PC-3 (cell line): ENCODE measurements at regions not wholly inside any gene's neighbourhood (a gene's known extent, or its start where the extent isn't known, plus 50 kb on each side); places are given as distances from the start of the nearest gene placed in this dataset.

Source experiments
- ATAC-seq: fragments of 200-7000 bp; cut with Tn5 transposase; 2 replicates; pipeline ENCODE4 v1.9.1; 2020; ENCODE audit warnings: mild to moderate bottlenecking, moderate library complexity
- BruUV-seq: library from RNA; stranded (reverse); fragments of 400-500 nt; replicated peaks from 2 replicates; lab custom pipeline; 2021; lab: Mats Ljungman, UMichigan
- CTCF ChIA-PET: fragments of 300-600 bp; sonication (Branson Sonifier 250); formaldehyde crosslinking; loops from one replicate; lab custom pipeline; 2022; ENCODE audit warnings: antibody characterized with exemption; lab: Charles Lee
- POLR2A ChIA-PET: fragments of 300-600 bp; sonication (Branson Sonifier 250); formaldehyde crosslinking; loops from one replicate; lab custom pipeline; 2022; ENCODE audit warnings: antibody characterized with exemption; ENCODE audit not compliant: unreplicated experiment; lab: Charles Lee
- DNase-seq: peaks from one replicate; pipeline ENCODE4 v3.0.0-alpha.2; 2015
- H2AFZ ChIP-seq: fragments of 300-600 bp; sonication (generic); 2 replicates; pipeline ENCODE4 v1.6.0; 2016; ENCODE audit warnings: antibody characterized with exemption, low read length
- H3F3A ChIP-seq: fragments of 300-600 bp; sonication (generic); one replicate; pipeline ENCODE4 v1.6.0; 2017; ENCODE audit warnings: antibody characterized with exemption, low read length, control low read depth, mild to moderate bottlenecking; ENCODE audit not compliant: unreplicated experiment
- H3K27ac ChIP-seq: fragments of 300-600 bp; sonication (generic); 2 replicates; pipeline ENCODE4 v1.5.1; 2016; ENCODE audit warnings: mild to moderate bottlenecking, low read length
- H3K27me3 ChIP-seq: fragments of 300-600 bp; sonication (generic); 2 replicates; pipeline ENCODE4 v1.6.1; 2016; ENCODE audit warnings: low read length, mixed read lengths
- H3K36me3 ChIP-seq: fragments of 300-600 bp; sonication (generic); 2 replicates; pipeline ENCODE4 v1.6.1; 2016; ENCODE audit warnings: low read depth, mixed run types, low read length, mixed read lengths
- H3K4me1 ChIP-seq: fragments of 300-600 bp; sonication (generic); 2 replicates; pipeline ENCODE4 v1.5.1; 2016; ENCODE audit warnings: low read length; ENCODE audit not compliant: insufficient read depth
- H3K4me2 ChIP-seq: fragments of 300-600 bp; sonication (generic); 2 replicates; pipeline ENCODE4 v1.6.0; 2016; ENCODE audit warnings: low read length
- H3K4me3 ChIP-seq: fragments of 300-600 bp; sonication (generic); 2 replicates; pipeline ENCODE4 v1.5.1; 2016; ENCODE audit warnings: mild to moderate bottlenecking, low read length, mixed read lengths
- H3K79me2 ChIP-seq: fragments of 300-600 bp; sonication (generic); 2 replicates; pipeline ENCODE4 v1.6.1; 2017; ENCODE audit warnings: low read length, mixed read lengths
- H3K9ac ChIP-seq: fragments of 300-600 bp; sonication (generic); 2 replicates; pipeline ENCODE4 v1.6.0; 2016; ENCODE audit warnings: mild to moderate bottlenecking, low read length
- H3K9me2 ChIP-seq: fragments of 300-600 bp; sonication (generic); replicated peaks from 2 replicates; pipeline ENCODE4 v1.6.1; 2016; ENCODE audit warnings: mixed run types, low read length, mixed read lengths
- H3K9me3 ChIP-seq: fragments of 300-600 bp; sonication (generic); 2 replicates; pipeline ENCODE4 v1.6.1; 2016; ENCODE audit warnings: low read length, mixed read lengths
- H4K20me1 ChIP-seq: fragments of 300-600 bp; sonication (generic); 2 replicates; pipeline ENCODE4 v1.6.1; 2016; ENCODE audit warnings: low read length, mixed read lengths
- EZH2 ChIP-seq: fragments of 300-600 bp; sonication (generic); IDR thresholded peaks from one replicate; pipeline ENCODE4 v1.6.1; 2017; ENCODE audit warnings: antibody characterized with exemption, mild to moderate bottlenecking, low read length; ENCODE audit not compliant: unreplicated experiment
- EZH2phosphoT487 ChIP-seq: fragments of 300-600 bp; sonication (generic); IDR thresholded peaks from 2 replicates; pipeline ENCODE4 v1.6.1; 2018; ENCODE audit warnings: mild to moderate bottlenecking, antibody characterized with exemption, low read length, borderline replicate concordance
- intact Hi-C: fragments of 100-400 bp; cut with micrococcal nuclease; formaldehyde crosslinking; loops from 2 replicates; pipeline ENCODE4 v1.9.0; 2023
- TF ChIP-seq, protein P1 (sequence below): fragments of 300-600 bp; sonication (generic); conservative IDR thresholded peaks from 2 replicates; pipeline ENCODE4 v1.5.1; 2017; ENCODE audit warnings: antibody characterized with exemption, low read depth, mild to moderate bottlenecking, low read length

DNA sequence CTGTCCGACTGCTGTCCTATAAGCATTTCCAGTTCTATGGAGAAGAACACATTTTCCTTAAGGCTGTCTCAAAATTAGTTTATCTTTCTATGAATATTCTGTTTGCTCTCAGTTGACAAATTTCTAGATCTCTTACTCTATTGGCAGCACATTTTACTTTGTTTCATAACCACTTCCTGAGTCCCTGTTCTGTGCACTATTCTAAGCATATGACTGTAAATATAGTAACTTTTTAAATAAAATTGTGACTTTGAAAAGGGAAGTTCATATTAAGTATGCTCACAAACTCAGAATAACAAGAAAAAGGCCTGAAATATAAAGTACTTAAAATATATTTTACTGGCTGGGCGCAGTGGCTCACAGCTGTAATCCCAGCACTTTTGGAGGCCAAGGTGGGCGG lies 56.5 kb upstream of the HTR2A start:
- DNase-seq (peak; percentile 25), ATAC-seq (no peak)
- H3K9me3 ChIP-seq, result no peaks in the 10 kb centered on the region
- no peaks in the 10 kb centered on the region for H3K36me3 ChIP-seq
- H3K27ac ChIP-seq, result peak overlapping the region; percentile 1; the same call in 1 of the 2 replicates
- H4K20me1 ChIP-seq, result no peaks in the 10 kb centered on the region
- no peaks in the 10 kb centered on the region for H3K79me2 ChIP-seq
- no peaks in the 10 kb centered on the region for H3K9me2 ChIP-seq
- H3K9ac ChIP-seq, result no peak overlapping the region
- peaks cover 39% of the 10 kb centered on the region for H3K4me1 ChIP-seq
- no peaks in the 10 kb centered on the region for H3K27me3 ChIP-seq
- intact Hi-C loops, result loop anchor here (5.0 kb wide), 3 partner anchors 46 to 334 kb away; no protein-coding TSS in a partner anchor
- BruUV-seq, result no TSS peak
- H3K4me3 ChIP-seq, result no peak overlapping the region
- TF ChIP-seq, protein P1, sequence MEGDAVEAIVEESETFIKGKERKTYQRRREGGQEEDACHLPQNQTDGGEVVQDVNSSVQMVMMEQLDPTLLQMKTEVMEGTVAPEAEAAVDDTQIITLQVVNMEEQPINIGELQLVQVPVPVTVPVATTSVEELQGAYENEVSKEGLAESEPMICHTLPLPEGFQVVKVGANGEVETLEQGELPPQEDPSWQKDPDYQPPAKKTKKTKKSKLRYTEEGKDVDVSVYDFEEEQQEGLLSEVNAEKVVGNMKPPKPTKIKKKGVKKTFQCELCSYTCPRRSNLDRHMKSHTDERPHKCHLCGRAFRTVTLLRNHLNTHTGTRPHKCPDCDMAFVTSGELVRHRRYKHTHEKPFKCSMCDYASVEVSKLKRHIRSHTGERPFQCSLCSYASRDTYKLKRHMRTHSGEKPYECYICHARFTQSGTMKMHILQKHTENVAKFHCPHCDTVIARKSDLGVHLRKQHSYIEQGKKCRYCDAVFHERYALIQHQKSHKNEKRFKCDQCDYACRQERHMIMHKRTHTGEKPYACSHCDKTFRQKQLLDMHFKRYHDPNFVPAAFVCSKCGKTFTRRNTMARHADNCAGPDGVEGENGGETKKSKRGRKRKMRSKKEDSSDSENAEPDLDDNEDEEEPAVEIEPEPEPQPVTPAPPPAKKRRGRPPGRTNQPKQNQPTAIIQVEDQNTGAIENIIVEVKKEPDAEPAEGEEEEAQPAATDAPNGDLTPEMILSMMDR, result no peak
- no peaks in the 10 kb centered on the region for H3F3A ChIP-seq
- POLR2A ChIA-PET, result no interaction called here
- no peak overlapping the region for H2AFZ ChIP-seq
- H3K4me2 ChIP-seq, result no peak overlapping the region
- CTCF ChIA-PET, result interaction anchor here (0.7 kb wide), 1 partner anchor 52 kb away, joined by 4 read pairs; no protein-coding TSS in a partner anchor

DNA sequence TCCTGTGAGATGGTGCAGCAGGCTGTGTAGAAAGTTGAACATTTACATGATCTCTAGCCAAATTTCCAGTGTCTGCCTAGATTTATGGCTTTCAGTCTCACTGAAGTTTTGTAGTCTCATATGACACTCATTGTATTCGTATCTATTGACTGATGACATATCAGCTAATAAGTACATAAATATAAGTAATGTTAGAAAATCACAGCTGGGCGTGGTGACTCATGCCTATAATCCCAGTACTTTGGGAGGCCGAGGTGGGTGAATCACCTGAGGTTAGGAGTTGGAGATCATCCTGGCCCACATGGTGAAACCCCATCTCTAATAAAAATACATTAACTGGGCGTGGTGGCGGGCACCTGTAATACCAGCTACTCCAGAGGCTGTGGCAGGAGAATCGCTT lies 54.7 kb upstream of the HTR2A start:
- DNase-seq, result peak; percentile 94
- Histone ChIP-seq H3K4me2 (peak overlapping the region; percentile 62), H3K27ac (peak overlapping the region; percentile 78), H4K20me1 (no peaks in the 10 kb centered on the region), H3F3A (no peaks in the 10 kb centered on the region), H3K9me2 (no peaks in the 10 kb centered on the region), H3K79me2 (no peaks in the 10 kb centered on the region), H2AFZ (no peak overlapping the region), H3K36me3 (no peaks in the 10 kb centered on the region), H3K9ac (no peak overlapping the region), H3K4me3 (no peak overlapping the region), H3K27me3 (no peaks in the 10 kb centered on the region), H3K4me1 (peaks cover 48% of the 10 kb centered on the region), H3K9me3 (no peaks in the 10 kb centered on the region)
- no TSS peak for BruUV-seq
- TF ChIP-seq, protein P1, result no peak
- TF ChIP-seq EZH2 (no peak), EZH2phosphoT487 (no peak)
- ChIA-PET POLR2A (no interaction called here), CTCF (no interaction called here)
- ATAC-seq, result peak; percentile 79
- intact Hi-C loops, result loop anchor here (5.0 kb wide), 3 partner anchors 44 to 336 kb away; no protein-coding TSS in a partner anchor

DNA sequence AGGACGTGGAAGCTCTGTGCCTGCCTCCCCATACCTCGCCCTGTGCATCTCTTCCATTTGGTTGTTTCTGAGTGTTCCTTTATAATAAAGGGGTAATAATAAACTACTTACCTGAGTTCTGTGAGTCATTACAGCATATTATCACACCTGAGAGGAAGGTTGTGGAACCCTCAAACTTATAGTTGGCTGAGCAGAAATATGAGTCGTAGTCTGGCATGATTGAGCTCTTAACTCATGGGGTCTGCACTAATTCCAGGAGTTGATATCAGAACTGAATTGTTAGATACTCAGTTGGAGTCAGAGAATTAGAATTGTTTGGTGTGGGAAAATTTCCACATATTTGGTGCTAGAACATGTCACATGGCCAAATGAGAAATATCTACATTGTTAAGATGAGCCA lies 52.4 kb upstream of the HTR2A start:
- no peak for ATAC-seq
- intact Hi-C loops, result no loop called here
- H3K27ac ChIP-seq, result peak overlapping the region; percentile 84
- H3K4me2 ChIP-seq, result peak overlapping the region; percentile 31; the same call in 1 of the 2 replicates
- H3K4me1 ChIP-seq, result peaks cover 48% of the 10 kb centered on the region
- H3K9ac ChIP-seq, result peak overlapping the region; percentile 32; the same call in 1 of the 2 replicates
- no peaks in the 10 kb centered on the region for H3K27me3 ChIP-seq
- H3K79me2 ChIP-seq, result no peaks in the 10 kb centered on the region
- no peak overlapping the region for H3K4me3 ChIP-seq
- H3K9me2 ChIP-seq, result no peaks in the 10 kb centered on the region
- POLR2A ChIA-PET, result no interaction called here
- CTCF ChIA-PET, result no interaction called here
- no TSS peak for BruUV-seq
- no peaks in the 10 kb centered on the region for H3F3A ChIP-seq
- DNase-seq, result peak; percentile 21
- H2AFZ ChIP-seq, result no peak overlapping the region
- no peaks in the 10 kb centered on the region for H3K36me3 ChIP-seq
- no peaks in the 10 kb centered on the region for H4K20me1 ChIP-seq
- no peaks in the 10 kb centered on the region for H3K9me3 ChIP-seq
- TF ChIP-seq EZH2 (no peak), EZH2phosphoT487 (no peak)
- TF ChIP-seq, protein P1, result no peak
